GM12801 (cell line): ENCODE measurements at regions not wholly inside any gene's neighbourhood (a gene's known extent, or its start where the extent isn't known, plus 50 kb on each side); places are given as distances from the start of the nearest gene placed in this dataset.

Experiments
- TF ChIP-seq, protein P1 (sequence below): IDR thresholded peaks from one replicate; pipeline ENCODE4 v1.5.1; 2011; ENCODE audit warnings: control low read depth; ENCODE audit not compliant: insufficient read length; ENCODE audit errors: extremely low read depth

DNA sequence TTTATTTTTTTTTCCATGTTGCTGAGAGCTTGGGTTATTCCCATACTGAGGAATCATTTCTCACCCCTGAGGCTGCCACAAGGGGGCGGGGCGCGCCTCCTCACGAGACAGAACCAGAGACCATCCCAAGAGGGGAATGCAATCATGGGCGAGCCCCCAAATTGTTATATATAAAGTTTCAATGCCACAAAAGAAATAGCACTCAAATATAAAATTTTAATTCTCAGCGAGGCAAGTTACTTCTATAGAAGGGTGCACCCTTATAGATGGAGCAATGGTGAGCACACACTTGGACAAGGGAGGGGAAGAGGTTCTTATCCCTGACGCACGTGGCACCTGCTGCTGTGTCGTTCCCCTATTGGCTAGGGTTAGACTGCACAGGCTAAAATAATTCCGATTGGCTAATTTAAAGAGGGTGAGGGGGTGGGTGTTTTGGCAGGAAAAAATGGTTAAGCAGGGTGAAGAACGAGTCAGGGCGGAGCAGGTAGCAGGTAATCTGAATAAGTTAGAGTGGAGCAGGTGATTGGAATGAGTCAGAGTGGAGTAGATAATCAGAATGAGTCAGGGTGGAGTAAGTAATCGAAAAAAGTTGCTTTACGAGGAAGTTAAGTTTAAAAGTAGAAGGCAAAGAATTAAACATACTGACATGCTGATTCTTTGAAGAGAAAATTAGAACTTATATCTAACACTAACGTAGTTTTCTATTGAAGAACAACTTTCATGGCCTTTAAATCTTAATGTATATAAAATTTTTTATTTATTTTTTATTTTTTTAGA lies 177.5 kb downstream of the MTCL1 start:
- TF ChIP-seq, protein P1, sequence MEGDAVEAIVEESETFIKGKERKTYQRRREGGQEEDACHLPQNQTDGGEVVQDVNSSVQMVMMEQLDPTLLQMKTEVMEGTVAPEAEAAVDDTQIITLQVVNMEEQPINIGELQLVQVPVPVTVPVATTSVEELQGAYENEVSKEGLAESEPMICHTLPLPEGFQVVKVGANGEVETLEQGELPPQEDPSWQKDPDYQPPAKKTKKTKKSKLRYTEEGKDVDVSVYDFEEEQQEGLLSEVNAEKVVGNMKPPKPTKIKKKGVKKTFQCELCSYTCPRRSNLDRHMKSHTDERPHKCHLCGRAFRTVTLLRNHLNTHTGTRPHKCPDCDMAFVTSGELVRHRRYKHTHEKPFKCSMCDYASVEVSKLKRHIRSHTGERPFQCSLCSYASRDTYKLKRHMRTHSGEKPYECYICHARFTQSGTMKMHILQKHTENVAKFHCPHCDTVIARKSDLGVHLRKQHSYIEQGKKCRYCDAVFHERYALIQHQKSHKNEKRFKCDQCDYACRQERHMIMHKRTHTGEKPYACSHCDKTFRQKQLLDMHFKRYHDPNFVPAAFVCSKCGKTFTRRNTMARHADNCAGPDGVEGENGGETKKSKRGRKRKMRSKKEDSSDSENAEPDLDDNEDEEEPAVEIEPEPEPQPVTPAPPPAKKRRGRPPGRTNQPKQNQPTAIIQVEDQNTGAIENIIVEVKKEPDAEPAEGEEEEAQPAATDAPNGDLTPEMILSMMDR: no peak

DNA sequence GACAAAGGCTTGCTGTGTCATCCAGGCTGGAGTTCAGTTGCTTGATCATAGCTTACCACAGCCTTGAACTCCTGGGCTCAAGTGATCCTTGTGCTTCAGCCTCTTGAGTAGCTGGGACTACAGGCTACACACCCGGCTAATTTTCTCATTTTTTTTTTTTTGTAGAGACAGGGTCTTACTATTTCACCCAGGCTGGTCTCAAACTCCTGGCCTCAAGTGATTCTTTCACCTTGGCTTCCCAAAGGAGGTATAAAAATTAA lies 178.0 kb downstream of the MTCL1 start:
- TF ChIP-seq, protein P1: no peak

- TF ChIP-seq, protein P1: no peak
Measured at GRCh38 chr18:8889489-8889888, 184.1 kb downstream of the MTCL1 start.

DNA sequence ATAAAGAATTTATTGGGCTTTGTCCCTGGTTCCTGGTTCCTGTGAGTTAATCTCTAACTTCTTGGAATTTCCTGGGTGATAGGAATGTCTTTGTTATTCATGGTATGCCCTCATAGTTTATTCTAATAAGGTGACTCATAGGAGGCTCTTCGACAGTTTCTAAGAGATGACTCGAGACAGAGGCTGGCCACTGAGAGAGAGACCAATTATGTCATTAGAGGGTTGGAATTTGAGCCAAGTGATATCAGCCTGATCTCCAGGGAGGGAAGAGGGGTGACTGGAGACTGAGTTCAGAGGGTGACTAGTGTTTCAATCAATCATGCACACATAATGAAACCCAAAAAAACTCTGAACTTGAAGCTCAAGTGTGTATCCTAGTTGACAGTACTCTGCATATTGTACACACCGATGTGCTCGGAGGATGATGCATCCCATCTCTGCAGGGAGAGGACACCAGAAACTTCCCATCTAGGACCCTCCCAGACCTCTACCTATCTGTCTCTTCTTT lies 185.7 kb downstream of the MTCL1 start:
- TF ChIP-seq, protein P1: no peak

- TF ChIP-seq, protein P1: no peak
Measured at GRCh38 chr18:8893221-8893620, 187.9 kb downstream of the MTCL1 start.

DNA sequence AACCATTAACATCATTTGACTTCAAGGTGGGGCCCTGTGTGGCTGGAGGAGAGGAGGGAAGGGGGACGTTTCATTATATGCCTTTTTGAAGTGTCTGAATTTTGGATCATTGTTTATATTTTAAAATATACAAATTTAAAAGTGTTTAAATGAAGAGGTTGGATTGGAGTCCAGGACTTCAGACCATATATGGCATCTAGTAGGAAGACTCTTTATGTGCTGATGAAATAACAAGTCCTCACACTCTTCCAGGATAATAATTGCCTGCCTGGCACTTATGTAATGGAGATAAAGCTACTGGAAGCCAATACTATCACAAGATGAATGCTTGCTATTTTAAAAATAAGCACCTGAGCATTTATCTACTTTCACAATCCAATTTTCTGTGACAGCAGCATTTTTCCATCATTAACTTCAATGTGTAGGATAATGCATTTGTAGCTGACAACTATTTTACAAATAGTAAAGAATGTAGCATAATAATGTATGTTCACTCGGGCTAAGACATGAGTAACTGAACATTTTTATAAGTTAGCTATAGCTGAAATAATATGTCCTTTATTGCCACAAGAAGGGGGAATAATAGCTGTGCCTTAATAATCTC lies 188.4 kb downstream of the MTCL1 start:
- TF ChIP-seq, protein P1: no peak

GRCh38 chr18:8894823-8895222 lies 189.5 kb downstream of the MTCL1 start:
- TF ChIP-seq, protein P1: no peak
